Forelimb muscle (tissue), 1 donor: ENCODE measurements at regions not wholly inside any gene's neighbourhood (a gene's known extent, or its start where the extent isn't known, plus 50 kb on each side); places are given as distances from the start of the nearest gene placed in this dataset.

Experiments used
- DNase-seq: peaks from one replicate; pipeline ENCODE4 v3.0.0-alpha.2; 2013; ENCODE audit warnings: low read depth

DNA sequence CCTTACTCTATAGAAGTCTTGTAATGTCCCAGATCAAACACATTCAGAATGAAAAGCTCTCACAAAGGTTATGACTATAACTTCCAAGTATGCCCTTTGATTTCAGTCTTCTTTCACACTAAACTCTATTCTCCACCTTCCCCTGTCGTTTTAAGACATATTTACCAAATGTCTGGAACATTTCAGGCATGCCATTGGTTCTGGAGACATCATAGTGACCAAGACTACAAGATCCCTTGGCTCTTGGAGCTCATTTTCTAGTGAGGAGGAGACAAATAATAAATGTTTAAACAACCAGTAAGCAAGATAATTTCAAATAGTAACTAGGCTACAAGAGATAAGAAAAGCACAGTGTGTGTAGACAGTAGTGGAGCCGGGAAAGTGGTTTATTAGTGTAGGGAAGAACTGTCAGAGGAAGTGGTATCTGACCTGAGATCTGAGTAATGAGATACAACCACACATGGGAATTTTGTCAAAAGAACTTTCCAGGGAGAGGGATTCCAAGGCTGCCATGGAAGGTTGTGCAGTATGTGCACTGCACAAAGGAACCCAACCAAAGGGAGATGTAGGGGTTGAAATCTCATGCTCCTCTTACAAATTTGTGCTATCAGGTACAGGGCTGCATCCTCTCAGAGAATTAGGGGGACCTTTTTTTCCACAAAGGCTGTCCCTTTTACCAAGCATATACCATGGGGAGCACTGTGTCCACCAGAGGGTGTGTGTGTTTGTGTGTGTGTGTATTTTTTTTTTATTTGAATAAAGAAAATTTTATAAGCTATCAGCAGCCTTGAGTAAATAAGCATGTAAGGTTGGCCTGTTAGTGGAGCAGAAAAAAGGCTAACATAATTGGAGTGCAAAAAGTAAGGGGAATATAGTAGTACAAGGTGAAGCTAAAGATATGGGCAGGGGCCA is 1279.1 kb upstream of the WWC1 start:
- no peak for DNase-seq

DNA sequence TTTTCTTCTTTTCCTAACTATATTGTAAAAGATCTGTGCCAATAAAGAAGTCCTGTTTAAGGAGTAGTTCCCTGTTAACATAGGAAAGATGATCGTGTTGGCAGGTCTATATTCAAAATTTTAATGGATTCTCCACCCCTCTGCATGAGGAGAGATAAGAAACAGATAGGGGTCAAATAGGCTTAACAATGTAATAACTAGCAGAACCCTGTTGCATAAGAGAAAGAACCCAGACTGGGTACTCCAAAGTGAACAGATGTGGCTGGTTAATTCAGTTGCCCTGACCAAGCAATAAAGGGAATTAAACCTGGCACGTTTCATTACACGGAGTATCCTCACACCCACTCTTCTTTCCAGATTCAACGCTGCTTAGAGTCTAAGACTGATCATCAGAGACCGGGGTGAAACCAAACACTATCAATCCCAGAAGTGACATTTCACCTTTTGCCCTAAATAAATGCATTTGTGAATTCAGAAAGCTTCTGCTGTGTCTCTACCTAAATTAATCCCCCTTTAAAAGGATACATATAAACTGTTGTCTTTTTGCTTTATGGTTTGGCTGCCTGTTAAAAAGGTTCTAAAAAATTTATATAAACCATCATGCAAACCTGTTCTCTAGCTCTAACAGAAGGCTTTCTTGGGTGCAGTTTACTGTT is 1276.9 kb upstream of the WWC1 start:
- DNase-seq = no peak

DNA sequence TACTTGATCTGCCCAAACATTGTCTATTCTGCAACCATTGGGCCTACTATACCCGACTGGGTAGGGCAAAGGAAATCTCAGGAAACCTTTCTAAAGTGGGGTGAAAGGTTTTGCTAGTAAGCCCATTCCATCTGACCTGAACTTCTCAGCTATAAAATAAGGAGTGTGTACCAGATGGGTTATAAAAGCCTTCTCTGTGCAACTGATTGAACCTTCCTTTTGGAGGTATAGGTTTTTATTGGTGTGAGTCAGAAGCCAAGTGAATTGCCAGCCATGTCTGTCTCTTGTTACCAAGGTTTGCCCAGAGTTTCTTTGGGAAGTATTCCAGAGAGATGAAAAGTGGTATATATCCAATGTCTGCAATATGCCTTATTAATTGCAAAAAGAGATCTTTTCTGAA is 1271.0 kb upstream of the WWC1 start:
- DNase-seq = no peak

DNA sequence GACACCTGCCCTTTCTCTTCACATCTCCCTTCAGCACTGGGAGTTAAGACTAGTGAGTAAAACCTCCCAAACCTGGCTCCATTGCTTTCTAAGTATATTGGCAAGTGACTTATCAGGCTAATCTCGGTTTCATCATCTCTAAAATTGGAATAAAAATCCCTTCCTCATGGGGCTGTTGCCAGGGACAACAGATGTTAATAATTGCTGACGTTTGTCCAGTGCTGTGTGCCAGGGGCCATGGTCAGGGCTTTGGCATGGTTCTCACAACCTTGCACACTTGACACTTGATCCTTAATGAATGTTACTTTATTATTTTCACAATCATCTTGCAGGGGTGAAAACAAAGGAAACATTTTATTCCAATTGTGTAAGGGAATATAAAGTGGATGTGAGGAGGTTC is 1262.0 kb upstream of the WWC1 start:
- no peak for DNase-seq

DNA sequence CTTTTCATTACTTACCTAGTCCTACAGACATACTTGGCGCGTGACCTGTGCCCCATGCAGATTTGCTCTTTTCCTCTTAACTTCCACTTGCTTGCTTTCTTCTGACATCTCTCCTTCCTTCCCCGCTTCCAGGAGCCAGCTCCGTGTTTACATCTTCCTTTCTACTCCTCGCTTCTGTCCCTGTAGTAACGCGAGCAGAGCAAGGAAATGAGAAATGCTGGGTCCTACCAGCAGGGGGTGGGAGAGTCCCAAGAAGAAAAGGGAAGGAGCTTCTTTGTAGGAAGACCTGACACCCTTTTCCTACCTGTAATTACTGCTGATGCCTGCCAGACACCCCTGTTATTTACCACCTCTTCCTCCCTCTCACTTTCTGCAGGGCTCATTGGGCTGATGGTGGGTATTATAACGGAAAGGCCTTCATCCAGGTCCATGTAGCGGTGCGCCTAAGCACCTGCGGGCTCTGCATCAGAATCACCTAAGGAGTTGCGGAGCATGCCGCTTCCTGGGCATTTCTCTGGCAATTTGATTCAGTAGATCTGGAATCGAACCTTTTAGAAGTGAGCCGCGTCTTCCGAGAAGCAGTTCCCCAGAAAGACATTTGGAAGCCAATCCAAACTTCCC is 1260.8 kb upstream of the WWC1 start:
- DNase-seq = no peak

DNA sequence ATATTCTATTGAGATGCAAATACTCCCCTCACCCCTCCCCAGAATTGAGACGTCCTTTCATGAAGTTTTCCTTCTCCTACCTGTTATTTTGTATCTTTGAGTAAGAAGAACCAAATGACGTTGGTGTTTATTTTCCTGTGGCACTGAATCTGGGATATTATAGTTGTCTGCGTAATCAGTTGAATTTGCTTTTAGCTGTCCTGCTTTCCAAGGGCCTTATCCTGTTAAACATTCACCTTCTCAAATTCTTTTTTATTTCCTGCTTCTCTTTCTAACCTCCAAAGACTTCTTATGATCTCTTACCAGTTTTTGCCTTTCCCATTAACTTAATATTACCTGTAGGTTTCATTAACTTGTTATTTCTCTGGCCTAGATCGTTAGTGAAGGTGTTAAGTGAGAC is 1254.9 kb upstream of the WWC1 start:
- no peak for DNase-seq

DNA sequence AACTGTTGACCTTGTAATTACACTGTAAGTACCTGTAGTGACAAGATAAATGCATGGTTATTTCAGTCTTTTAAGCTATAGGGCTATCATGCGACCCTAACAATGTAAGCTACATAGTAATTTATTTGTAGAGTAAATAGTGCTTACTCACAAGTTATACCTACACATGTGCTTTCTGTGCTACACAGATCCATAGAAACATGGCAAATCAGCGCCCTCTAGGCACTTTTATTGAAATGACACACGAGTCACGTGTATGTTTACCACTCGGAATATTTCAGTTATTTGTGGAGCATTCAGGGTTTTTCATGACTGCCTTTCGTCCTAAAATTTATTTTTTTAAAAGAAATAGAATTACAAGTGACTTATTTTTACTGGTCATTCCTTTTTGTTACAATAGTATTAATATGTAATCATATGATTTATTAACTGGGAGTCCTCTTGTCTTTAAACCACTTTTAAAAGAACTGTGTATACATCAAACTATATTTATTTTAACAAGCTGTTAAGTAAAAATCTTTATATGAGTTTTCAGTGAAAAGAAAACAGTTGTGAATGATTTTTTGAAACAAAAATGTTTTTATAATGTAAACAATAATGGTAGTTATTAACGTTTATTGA is 1242.3 kb upstream of the WWC1 start:
- no peak for DNase-seq

DNA sequence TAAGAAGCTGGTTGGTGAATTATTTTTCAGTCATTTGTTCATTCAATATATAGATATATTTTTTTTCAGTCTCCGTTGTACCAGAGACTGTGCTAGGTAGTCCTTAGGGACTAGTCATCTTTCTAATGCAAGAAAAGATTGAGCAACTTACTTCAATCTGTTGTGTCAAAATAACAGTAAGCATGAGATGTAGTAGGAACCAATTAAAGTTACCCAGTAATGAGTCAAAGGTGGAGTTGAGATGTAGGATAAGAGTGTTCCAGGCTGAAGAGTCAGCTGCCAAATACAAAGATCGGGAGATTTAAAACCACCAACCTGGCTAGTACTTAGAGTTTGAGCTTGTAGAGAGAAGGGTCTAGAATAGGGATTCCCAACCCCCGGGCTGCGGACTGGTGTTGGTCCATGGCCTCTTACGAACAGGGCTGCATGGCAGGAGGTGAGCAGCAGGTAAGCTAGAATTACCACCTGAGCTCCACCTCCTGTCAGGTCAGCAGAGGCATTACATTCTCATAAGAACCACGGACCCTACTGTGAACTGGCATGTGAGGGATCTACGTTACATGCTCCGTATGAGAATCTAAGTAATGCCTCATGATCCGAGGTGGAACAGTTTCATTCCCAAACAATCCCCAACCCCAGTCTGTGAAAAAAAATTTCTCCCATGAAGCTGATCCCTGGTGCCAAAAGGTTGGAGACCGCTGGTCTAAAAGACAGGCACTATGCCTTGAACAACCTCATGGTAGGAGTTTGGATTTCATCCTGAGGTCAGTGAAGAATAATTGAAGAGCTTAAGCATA is 1241.5 kb upstream of the WWC1 start:
- DNase-seq = no peak

DNA sequence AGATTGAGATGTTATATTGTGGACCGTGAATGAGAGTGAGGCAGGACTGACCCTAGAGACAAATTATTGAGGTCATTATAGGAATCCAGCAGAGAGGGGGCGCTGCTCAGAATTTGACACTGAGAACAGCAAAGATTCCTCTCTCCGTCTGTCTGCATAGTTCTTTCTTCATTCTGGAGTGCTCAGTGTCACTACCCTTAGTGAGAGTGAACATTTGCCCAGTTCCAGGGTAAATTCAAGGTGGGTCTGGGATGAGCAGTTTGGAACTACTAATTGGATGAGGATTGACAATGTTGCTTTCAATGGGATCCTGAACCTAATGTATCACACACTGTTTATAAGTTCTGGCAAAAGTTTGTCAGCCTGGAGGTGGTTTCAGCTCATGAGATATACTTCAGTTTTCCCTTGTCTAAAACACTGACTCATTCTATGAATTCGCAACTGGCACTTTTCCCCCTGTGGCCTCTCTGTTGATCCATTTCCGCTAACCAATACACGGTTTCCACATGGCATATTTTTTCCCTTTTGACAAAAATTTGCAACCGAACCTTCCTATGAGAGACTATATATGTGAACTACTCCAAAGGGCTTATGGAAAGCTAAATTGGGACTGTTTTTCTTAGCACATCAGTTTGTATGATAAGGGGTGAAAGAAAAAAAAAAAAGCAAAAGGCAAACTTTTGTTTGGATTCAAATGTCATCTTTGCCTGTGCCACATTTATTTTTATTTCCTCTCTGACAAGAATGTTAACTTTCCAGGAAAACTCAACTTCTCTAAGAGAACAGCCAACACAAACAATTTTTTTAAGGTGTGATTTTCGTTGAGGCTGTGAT is 1240.7 kb upstream of the WWC1 start:
- no peak for DNase-seq

DNA sequence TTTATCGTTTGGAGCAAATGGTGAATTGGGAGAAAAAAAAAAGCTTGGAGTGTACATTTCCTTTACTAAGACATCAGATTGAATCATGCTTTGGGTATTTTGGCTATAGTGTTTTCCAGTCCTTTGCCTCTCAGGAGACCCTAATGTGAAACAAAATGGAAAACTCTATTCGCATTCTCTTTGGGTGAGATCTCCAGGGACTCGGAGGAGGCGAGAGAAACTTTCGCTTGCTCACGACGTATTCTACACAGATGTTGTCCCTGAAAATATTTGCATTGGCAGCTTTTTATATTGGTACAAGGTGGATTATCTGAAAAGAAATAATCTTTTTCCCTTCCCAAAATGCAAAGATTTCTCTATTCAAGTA is 1240.1 kb upstream of the WWC1 start:
- no peak for DNase-seq

DNA sequence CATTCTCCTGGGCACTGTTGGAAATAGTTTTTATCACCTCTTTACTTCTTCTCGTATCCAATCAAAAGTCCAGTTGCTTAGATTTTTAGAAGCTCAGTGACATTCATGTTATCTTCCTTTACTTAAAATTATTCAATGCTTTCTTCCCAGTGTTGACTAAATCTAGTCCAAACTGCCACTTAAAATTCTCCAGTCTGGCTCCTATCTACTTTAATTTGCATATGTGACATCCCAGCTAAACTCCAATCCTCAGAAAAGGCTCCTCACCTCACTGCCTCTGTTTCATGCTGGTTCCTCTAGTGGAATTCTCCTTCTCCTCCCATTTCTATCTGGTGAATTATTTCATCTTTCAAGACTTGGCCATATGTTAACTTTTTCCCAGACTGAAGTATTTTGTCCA is 1238.7 kb upstream of the WWC1 start:
- DNase-seq = no peak

DNA sequence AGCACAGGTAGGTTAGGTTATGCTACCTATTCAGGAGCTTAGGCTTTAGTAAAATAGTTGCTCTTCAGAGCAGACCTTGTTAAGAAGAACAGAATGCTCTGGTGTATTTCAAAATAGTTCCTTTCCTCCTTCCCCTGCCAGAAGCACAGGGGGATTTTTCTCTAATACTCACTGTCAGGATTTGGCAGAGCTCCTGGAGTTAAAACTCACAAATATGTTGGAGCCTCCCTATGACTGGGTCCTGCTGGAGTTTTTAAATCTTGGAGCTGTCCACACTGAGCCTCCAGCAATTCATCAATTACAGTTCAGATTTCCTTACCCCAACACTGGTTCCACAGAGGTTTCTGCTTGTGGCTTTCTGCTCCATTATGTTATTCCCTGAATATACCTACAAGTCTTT is 1233.8 kb upstream of the WWC1 start:
- peak; percentile 55 for DNase-seq

DNA sequence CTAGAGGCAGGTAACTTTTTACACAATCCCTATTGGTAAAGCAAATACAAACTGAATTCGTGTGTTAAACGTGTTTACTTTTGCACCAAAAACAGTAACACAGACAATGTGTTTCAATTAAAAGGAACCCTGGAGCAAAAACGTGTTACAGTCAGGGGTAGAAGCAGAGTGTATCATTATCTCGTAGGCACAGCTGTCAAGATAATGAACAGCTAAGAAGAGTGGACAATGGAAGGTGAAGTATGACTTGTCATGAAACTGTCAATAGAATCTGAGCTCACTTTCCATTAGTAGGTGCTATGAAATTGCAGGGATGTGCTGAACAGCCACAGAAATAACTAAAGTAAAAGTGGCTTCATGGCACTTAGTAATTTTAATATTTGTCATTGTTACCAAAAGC is 1229.8 kb upstream of the WWC1 start:
- DNase-seq = no peak

DNA sequence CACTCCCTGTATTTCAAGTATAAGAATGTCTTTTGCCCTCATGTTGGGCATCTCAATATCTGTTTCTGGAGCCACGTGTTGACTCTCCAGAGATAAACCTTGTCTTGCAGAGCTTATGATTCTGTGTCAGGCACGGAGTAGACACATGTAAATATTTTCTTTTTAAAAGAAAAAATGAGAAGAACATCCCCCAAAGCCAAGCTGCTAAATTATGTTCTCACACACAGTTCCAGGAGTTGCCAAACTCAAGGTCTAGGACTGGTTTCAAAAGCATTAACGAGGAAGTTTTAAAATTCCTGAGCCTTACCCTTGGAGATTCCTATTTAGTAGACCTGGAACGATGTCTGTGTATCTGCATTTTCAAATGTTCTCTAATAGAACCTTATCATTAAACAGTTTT is 1228.3 kb upstream of the WWC1 start:
- no peak for DNase-seq

DNA sequence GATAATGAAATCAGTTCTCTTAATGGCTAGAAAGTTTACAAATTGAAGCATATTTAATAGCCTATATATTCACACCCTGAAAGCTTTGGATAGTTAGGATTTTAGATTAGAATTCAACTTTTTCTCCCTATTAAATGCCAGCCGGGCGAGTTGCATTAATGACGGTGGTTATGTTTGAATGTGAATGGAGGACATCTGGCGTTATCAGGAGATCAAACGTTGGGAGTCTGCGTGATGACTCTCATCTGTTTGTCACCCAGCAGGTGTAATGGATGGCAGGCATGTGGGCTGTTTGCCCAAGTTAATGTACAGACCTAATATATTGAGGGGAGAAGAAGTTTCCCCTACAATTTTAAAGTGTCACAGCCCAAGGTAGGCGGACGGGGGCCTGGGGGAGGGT is 1227.7 kb upstream of the WWC1 start:
- DNase-seq = no peak

DNA sequence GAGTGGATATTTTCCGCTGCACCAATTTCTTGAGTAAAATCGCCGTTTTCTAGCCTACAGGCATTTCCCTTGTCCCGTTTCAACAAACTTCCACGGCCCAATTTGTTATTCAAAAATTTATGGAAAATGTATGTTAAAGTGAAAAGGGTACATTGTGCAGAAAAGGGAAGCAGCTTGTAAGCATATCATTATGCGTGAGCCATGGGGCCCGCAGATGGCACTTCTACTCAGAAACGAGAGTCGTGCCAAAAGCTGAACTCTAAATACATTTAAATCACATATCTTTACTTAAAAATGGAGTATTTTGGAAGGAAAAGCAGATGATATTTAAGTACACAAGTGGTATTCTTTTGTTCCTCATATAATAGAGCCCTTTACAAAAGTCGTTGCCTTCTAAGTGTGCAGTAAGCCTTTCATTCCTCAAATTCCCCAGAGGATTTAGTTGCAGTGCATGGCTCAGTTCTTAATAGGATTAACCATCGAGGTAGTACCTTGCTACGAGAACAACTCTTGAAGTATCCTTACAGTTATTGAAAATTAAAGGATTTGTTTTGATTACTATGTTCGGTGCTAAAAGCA is 1227.2 kb upstream of the WWC1 start:
- DNase-seq = no peak

DNA sequence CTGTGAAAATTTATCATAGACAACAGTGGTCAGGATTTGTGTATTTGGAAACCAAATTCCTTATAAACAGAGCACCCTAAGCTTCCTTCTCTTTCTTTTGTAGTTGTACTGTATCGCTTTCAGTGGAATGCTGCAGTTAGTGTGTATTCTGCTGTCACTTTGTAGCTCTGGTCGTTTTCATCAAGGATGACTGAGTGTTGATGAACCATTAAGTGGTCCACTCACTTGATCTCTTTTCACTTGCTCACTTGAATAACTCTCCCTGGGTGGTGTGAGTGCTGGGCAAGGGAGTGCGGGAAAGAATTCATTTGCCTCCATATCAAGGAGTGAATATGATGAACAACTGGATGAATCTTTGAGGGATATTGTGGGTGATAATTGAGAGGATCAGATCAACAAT is 1225.7 kb upstream of the WWC1 start:
- DNase-seq = no peak

DNA sequence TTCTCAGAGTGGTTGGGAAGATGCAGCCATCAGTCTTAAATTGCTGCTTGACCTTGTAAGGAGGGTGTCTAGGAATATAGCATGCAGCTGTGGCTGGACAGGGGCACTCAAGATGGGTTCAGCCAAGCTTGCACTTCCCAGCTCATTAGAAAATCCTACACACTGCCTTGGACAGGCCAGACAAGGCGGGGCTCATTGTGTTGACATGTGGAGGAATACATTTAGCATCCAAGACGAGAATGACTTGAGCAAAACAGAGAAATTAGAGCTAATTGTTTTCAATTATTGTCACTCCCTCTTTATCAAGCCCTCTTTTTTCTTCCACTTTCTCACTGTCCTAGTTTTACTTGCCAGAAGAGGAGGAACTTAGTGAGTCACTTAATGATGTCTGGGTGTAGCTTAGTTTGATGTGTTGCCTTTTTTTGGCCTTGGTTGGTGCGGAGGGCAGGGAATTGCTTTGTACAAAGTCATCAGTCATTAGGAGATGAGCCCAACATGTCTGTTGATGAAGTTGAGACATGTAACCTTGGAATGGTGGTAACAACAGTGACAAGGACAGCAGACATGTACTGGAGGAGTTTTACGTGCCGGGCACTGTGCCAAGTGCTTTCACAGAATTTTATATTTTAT is 1219.3 kb upstream of the WWC1 start:
- DNase-seq = no peak

DNA sequence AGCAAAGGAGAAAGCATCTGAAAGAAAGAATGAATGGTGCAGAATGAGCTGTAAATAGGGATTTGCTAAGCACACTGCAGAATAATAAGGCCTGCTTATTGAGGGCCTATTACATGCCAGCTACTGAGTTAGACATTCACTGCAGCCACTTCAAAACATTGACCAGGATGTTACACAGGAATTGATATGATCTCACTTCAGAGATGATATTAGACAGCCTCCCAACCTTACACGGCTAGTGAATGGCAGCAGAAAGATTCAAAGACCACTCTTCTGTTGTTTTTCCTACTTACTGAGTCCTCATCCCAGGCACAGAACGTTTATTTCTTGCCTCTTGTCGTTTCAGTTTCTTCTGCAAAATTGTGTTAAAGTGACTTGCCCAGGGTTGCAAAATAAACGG is 1209.9 kb upstream of the WWC1 start:
- DNase-seq = no peak

DNA sequence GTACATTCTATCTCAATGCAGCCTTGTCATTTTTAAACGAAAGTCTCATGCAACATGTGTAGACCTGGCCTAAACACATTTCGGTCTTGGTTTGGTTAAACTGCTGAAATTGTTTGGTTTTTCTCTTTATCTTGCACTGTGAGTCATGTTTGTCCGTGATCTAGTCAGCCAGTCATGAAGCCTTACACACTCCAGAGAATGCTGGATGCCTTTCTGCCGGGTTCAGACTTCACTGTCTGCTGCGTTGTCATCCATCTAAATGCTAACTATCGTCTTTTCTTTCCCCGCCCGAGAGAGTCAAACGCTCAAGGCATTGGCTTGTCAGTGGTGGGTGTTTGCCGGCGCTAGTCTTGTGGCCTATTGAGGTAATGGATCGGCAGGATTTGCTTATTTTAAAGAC is 1194.6 kb upstream of the WWC1 start:
- DNase-seq = no peak
